Thyroid gland (tissue), 4 donors: ENCODE measurements at regions not wholly inside any gene's neighbourhood (a gene's known extent, or its start where the extent isn't known, plus 50 kb on each side); places are given as distances from the start of the nearest gene placed in this dataset.

Experiments used
- CTCF ChIP-seq, 6 experiments: fragments of 200-600 bp in 3 of 6; fragments of 450-650 bp in 3 of 6; sonication (generic) in 3 of 6; IDR thresholded peaks; one replicate each; pipeline ENCODE4 v1.5.1; 2016 to 2019; ENCODE audit warnings: antibody characterized with exemption in 6 of 6, mild to moderate bottlenecking in 2 of 6, inconsistent platforms in 1 of 6, moderate library complexity in 1 of 6
- POLR2A ChIP-seq, 2 donors: fragments of 450-650 bp; IDR thresholded peaks; one replicate each; pipeline ENCODE4 v1.6.1; 2017; ENCODE audit warnings: antibody characterized with exemption in 2 of 2, mild to moderate bottlenecking in 2 of 2, moderate library complexity in 1 of 2

GRCh38 chr6:17038316-17038715, 63.5 kb upstream of the STMND1 start:
- TF ChIP-seq CTCF (IDR thresholded peaks at IDR 0.05) (no peak), POLR2A (IDR thresholded peaks at IDR 0.05) (no peak)
